ENCODE measurements at regions not wholly inside any gene's neighbourhood (a gene's known extent, or its start where the extent isn't known, plus 50 kb on each side); places are given as distances from the start of the nearest gene placed in this dataset.

DNA sequence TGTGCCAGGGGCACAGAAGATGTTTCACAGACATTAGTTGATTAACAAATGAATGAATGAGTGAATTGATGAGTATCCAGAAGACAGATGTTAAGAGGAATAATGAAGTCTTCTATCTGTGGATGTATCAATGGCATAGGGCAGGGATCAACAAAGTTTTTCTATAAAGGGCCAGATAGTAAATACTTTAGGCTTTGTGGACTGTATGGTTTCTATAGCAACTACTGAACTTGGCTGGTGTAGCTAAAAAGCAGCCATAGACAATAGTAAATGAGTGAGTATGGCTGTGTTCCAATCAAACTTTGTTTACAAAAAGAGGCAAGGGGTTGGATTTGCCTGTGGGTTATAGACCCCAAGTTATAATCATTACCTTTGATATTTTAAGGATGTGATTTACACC lies 144.0 kb downstream of the PRL start:
- no peak for TF ChIP-seq POLR2A (IDR thresholded peaks at IDR 0.05)
- TF ChIP-seq CTCF (IDR thresholded peaks at IDR 0.05) = no peak

Data from adrenal gland (tissue), 5 donors.